ENCODE measurements at regions not wholly inside any gene's neighbourhood (a gene's known extent, or its start where the extent isn't known, plus 50 kb on each side); places are given as distances from the start of the nearest gene placed in this dataset.
"Not testable (repeated sequence)": the region's sequence is repeated elsewhere in the genome, so short reads cannot be mapped to it uniquely, and the experiment has no call there.

DNA sequence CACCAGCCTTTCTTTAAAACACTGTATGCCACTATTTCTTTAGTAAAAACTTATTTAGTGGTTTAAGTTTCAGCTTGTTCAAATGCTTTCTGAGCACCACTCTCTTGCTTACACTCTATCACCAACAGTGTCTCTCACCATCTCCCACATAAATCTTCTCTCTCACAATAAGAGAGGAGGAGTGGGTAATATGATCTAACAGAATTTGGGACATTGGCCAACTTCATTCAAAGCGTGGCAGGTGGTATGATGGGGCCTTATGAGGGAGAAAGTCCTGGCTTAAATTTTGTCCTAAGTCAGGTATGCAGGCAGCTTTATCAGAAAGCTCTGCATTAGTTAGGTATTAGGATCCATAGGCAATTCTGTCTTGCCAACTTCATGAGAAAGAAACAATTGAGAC, 1132.5 kb downstream of the TUSC7 start:
- DNase-seq (ENCODE audit: low read depth): no peak

DNA sequence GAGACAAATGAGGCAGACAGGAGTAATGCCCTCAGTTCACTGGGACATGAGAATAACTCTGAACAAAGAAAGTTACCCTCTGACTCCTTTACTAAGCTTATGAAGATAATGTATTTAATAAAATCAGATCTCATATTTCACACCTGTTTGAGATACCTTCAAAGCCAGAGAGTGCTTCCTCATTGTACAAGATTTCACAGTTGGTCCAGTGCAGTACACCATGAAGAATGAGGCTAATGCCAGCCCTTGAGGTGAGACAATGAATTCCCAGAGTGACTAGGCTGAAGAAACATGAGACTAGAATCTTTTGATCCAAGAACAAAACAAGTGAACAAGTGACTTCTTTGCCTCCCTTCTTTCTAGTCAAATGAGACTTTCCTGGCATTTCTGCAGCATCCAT, 1133.8 kb downstream of the TUSC7 start:
- DNase-seq (ENCODE audit: low read depth): no peak

DNA sequence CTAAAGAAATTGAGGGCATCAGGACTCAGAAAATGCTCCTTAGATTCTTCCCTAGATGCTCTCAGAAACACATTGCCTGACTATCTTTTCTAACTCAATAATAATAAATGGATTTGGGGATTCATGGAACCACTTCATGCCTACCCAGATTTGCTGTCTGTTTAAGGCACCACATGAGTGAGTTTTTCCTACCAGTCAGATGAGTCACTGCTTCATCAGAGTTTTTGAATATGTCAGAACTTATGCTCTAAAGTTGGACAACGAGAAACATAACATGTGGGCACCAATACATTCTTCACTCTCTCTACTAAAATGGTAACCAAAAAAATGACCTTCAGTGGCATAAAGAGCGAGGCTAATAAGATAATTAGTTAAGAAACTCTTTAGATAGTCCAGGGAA, 1135.1 kb downstream of the TUSC7 start:
- no peak for DNase-seq (ENCODE audit: low read depth)

DNA sequence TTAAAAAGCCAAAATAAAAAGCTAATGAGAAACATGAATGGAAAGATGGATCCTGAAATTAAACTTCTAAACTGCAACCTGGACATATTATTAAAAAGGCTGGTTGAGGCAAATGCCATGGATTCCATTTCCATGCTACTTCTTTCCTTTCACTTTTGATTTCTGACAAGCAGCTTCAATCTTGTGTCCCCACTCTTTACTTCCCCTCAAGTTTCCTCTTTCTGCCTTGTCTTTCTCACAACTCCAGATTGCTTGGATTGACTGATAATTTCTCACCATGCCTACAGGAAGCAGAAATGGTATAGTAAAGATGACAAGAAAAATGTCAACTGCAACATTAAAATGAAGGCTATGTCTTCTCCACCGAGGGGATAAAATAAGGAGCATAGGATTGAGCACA, 1136.7 kb downstream of the TUSC7 start:
- no peak for DNase-seq (ENCODE audit: low read depth)

DNA sequence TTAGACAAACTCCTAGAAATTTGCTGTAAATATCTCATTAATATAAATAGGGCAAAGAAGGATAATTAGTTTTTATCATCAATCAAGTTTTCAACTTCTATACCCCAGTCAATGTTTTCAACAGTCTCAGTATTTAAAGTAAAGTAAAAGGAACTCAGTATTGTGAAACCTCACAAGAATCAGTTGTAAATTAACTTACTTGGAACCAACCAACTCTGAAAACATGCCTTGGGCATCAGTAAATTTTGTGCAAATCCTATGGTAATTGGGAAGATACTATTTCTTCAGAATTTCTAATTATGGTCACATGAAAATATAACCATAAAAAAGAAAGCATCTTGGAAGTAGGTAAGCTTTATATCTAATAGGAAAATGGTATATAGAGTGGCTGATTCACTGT, 1139.0 kb downstream of the TUSC7 start:
- DNase-seq (ENCODE audit: low read depth): no peak

DNA sequence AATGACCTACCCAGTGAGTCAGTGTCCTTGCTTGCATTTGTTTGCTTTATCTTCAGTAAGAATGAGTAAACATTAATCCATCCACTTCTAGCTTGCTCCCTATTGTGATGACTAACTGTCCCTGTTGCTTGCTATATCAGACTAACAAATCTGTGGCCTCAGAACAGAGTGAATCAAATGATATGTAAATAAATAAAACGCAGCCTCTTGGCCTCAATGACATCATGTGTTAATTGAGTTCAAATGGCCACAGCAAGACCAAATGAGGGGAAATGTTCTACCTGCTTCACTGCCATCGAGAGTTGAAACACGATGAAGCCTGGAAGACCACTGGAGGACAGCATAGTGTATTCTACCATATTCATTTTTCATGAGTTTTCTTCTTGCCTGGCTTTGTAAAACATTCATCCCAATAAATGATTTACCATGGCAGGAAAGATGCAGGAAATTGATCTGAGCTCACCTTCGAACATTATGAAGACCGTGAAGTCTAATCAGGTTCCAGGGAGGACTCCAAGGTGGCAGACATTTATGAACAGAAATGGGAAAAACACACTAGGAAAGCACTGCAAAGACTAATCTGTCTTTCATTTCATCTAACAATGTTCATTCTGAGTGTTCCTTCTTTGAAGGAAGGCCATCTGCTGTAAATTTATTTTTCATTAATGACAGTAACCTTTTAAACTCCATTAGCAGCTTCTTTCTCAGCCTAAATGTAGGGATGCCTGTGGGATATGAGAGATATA, 1144.5 kb downstream of the TUSC7 start:
- no peak for DNase-seq (ENCODE audit: low read depth)

DNA sequence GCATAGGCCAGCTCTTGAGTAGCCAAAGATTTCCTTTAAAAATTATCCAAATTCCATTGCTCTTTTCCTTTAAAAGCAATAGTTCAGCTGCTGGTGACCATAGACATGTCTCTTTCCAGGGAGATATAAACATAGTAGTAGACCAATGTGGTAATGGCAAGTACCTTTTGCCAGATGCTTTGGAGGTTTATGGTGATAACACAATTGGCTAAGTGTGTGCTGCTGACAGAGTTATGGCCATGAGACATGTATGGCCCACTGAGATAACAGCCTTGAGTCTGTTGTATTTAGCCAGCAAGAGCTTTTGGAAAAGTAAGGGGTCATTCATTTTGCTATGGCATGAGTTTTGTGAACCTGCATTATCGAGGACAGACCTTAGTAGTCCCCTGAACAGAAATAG, 1146.8 kb downstream of the TUSC7 start:
- no peak for DNase-seq (ENCODE audit: low read depth)

DNA sequence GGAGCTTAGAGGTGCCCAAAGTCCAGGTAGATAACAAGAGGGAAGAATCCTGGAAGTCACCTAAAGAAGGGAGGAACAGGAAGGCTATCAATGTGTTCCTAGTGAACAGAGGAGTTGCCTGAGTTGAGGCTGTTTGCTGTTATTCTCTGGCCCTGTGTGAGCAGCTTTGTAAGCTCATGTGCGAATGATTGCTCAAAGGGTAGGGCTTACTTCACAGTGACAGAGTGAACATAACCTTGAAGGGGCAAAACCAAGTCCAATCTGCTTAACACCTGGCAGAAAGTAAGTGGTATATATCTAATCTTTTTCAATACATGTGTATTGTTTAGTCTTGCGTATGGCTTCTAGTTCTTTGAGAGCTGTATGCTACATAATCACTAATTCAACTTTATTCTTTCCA, 1153.6 kb downstream of the TUSC7 start:
- no peak for DNase-seq (ENCODE audit: low read depth)

DNA sequence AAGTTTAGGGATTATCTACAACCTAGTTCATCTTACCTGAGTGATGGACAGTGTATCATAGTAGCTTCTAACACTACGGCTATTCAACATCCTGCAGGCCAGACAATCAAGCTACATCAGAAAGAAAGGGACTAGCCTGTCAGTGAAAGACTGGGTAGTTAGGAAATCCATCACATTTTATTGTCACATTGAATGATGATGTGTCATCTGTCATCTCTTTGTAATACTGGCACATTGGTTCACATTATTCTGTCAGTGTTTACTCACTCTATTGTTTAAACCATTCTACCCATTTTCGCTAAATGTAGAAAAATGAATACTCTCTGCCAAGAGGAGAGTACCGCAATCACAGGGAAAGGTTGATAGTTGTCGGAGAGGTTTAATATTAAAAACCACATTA, 1155.8 kb downstream of the TUSC7 start:
- no peak for DNase-seq (ENCODE audit: low read depth)

DNA sequence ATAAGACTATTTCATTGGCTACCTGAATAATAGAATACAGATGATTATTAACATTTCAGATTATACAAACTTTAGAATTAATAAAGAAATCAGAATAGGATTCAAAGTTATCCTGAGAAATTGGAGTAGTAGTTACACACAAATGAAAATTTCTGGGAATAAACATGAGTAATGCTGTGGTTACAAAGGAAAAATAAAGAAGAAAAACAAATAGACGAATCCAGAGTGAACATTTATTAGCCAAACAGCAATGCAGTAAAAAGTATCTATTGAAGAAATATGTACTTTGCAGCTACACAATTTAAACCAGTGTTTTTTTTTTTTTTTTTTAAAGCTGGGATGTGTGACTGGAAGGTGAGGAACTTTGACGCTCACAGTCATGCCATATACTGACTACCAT, 1159.2 kb downstream of the TUSC7 start:
- no peak for DNase-seq (ENCODE audit: low read depth)

DNA sequence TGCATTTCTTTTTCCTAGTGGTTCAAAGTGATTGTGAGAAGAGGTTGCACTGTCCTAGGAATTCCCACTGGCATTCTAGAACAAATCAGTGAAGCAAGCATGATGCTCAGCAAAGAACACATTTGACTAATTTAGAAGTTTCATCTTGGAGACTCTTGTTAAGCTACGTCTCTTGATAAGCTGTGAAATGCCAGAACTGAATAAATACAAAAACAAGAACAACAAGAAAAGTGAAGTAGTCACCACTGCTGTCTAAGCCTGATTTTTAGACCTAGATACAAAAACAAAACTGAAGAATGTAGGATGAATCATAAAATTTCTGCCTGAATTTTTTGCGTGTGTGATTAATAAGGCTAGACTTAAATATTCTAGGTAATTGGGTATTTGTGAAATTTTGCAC, 1162.4 kb downstream of the TUSC7 start:
- DNase-seq (ENCODE audit: low read depth): no peak

DNA sequence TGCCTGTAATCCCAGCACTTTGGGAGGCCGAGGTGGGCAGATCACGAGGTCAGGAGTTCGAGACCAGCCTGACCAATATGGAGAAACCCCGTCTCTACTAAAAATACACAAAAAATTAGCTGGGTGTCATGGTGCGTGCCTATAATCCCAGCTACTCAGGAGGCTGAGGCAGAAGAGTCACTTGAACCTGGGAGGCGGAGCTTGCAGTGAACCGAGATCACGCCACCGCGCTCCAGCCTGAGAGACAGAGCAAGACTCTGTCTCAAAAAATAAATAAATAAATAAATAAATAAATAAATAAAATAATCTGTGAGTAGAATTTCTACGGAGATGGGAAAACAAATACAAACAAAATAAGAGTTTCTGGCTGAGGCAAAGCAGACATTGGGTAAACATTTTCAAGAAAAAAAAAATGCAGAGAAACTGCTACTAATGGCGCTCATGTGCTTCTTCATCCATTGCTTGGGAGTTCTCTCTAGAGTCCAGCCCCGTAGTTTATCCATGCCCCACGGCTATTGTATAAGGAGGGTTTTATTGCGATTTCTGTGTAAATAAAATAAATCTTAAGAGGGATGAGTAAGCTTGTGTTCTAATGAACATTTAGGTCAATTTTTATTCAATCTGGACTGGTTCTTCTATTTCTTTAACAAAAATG, 1161.9 kb downstream of the IGSF11 start:
- not testable (repeated sequence) for DNase-seq (ENCODE audit: low read depth)

DNA sequence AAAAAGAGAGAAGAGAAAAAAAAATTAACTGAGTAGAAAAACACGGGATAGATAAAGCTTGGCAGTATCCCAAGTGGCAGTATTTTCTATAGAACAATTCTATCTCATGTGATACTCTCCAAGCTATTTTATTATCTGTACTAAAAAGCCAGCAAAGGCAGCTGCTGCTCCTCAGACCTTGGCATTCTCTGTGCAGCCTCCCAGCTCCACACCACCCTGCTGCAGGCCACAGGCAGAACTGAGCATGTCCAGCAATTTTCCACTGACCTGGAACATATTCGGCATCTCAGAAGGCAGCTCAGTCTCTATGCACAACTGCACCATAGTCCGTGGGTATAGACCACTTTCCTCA, 1161.4 kb downstream of the IGSF11 start:
- DNase-seq (ENCODE audit: low read depth): no peak

DNA sequence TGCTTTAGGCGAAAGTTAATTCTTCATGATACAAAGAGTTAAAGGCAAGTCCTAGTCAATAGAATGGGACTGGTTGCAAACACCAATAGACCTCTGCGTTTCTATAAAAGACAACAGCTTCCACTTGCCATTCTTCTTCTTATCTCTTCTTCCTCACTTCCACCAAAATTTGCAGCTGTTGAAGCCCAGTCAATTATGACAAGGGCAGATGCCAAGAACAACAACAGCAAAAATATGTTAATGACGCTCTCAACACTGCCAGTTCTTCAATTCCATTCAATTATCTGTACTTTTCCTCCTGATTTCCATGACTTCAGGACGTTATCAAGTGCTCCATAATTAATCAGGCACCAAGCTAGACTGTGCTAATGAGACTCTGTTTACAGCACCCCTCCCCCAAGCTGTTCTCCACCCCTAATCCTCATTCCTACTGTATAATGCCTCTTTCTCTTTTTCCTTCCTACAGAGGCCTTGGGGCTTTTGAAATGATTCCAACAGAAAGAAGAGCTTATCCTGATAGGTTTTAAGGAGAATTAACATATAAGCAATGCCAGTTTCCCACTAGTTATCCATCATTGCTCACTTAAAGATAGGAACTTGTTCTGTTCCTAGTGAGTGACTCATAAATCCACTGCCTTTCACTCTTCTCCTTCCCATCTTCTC, 1160.5 kb downstream of the IGSF11 start:
- DNase-seq (ENCODE audit: low read depth): no peak

DNA sequence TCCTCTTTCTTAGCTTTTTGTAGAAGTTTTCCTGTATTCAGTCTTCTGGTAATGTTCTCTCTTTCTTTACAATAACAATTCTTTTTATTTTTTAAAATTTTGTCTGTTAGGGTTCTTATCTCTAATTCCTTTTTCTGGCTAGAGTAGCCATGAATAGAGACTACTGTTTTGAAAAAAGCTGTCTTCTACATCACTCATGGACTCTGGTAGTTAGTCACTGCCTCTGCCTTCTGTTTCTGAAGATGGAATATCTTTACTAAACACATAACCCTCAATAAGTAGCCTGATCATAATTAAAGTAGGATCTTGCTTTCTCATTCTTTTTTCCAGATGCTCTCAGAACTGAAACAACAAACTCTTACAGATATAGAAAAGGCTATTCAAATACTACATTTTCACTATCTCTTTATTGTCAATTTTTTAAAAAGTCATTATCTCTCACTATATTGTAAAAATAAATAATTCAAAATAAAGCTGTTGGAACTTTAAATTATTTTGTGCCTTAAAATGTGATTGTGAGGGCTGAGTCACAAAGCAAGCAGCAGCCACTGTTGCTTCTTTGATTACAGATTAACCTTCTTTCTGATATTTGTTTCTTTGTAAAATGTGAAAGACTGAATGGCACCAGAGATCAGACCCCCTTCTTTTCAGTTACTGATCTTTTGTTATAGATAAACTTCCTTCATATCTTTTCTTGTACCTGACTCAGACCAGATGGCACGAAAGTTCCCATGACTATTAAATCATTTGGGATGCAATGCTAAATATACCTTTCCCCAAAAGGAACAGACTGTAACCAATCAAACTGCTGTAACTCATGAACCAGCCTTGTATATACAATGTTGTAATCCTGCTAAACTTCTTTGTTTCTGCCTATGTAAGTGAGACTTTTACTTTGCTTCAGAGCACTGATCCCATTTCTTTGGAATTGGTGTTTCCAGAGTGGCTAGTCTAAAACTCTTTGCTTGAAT, 1159.5 kb downstream of the IGSF11 start:
- no peak for DNase-seq (ENCODE audit: low read depth)

DNA sequence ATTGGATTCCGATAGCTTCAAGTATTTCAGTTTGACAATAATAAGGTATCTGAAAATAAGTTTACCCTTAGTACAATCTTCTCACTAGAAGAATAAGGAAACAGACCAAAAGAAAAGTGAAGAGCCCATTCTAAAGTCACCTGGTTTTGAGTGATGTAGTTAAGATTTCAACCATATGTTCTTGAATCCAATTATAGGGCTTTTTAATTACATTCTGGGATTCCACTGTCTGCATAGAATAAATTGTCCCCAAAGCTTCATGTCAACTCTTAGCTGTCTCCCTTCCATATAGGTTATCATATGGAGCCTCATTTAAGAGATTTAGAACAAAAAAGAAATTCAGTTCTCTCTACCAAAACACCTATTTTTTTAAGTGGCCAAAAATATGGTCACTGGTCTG, 1158.8 kb downstream of the IGSF11 start:
- no peak for DNase-seq (ENCODE audit: low read depth)

DNA sequence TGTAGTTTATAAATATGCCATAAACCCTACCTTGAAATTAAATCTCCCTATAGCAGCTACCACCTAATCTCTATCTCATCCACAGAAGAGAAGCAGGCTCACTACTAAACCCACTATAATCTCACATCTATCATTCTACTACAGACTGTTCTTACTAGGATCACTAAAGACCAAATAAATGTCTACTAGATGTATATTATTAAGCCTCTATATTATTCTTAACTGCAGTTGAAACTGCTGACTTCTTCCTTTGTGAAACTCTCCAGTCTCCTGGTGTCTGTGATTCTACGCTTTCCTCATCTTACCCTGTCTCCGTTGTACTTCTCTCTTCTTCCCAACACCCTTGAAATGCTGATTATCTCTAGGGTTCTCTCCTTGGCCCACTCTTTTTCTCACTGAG, 1154.0 kb downstream of the IGSF11 start:
- no peak for DNase-seq (ENCODE audit: low read depth)

DNA sequence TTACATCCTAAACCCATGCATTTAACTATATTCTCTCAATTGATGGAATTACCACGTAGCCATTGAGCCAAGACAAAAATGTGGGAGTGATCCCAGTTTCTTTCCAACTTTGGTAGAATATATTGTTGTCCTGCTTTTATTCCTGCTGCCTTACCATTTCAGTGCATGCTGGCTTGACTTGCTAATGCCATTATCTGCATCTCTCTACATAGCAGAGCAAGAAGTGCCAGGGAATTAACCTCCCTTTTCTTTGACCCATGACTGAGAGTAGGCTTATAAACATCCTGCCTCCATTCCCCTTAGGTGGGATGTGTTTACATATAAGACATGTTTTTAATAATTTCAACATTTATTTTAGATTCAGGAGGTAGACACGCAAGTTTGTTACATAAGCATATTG, 1153.4 kb downstream of the IGSF11 start:
- DNase-seq (ENCODE audit: low read depth): no peak

DNA sequence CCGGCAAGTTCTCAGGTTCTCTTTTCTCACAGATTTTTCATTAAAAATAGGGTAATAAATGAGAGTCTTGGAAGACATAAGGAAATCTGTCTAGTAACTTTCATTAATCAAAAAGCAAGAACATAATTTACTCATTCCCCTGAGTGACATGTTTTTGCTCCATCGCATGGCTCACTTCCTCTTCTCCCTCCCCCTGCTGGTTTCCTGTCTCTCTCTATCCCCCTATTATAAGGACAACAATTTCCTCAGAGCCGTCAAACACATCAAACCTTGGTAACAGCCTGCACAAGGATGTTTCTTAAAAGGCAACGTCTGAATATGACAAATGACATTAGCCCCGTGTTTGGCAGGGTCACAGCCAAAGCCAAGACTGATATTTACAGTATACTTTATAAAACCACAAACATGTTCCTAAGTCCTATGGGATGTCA, 1149.6 kb downstream of the IGSF11 start:
- no peak for DNase-seq (ENCODE audit: low read depth)

DNA sequence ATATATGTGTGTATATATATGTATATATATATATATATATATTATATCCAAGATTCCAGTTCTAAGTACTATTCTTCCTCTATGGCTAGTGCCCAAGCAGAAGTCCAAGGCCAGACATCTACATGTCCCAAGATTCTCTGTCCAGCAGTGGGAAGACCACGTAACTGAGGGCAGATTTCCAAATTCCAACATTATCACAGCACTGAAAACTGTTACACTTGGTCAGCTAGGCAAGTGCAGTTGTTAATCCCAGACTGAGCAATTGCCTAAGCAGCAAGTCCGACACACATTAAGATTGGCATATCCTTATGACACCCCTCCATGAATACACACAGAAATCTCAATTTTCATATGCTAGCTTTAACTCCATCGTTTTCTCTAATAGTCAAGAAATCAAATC, 1148.5 kb downstream of the IGSF11 start:
- no peak for DNase-seq (ENCODE audit: low read depth)

DNA sequence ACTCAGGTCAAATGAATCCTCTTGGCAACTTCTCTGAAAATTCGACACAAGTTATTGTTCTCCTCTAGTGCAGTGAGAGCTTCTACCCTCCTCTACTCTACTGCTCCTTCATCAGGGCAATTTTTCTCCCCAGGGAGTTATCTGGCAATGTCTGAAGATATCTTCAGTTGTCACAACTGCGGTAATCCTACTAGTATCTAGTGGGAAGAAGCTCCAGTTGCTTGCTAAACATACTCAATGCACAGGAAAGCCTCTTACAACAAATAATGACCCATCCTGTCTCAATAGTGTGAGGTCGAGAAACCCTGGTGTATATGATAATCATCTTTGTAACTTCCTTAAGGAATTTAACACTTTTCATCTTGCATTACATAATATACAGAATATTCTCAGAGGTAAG, 1147.6 kb downstream of the IGSF11 start:
- no peak for DNase-seq (ENCODE audit: low read depth)

DNA sequence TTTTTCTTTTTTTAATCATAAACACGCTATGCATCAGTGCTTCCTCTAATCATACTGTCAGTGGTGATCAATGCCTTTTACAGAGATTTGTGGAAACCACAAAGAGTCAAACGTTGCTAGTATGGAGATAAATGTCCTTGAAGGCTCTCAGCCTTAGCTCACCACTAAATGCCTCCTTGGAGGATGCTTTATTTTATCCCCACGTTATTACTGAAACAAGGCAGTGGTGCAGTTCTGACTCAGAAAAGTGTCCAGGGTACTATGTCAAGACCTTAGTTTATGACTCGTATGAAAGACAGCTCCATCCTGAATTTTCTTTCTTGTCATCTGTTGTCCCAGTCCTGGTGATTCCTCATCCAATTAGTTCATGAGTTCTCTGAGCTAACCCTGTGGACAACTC, 1146.7 kb downstream of the IGSF11 start:
- DNase-seq (ENCODE audit: low read depth): no peak

Measured in stimulated activated CD8-positive, alpha-beta memory T cell treated with anti-CD3 and anti-CD28 coated beads, Interleukin-12 subunit alpha, Interleukin-12 subunit beta, amount 100 ng/mL, for 1 hour (primary cell).